GM18861 (cell line): ENCODE measurements at regions not wholly inside any gene's neighbourhood (a gene's known extent, or its start where the extent isn't known, plus 50 kb on each side); places are given as distances from the start of the nearest gene placed in this dataset.
"Not testable (repeated sequence)": the region's sequence is repeated elsewhere in the genome, so short reads cannot be mapped to it uniquely, and the experiment has no call there.

Source experiments
- ATAC-seq: cut with Tn5 transposase; IDR thresholded peaks from one replicate; pipeline ENCODE4 v1.9.1; 2021; ENCODE audit not compliant: unreplicated experiment

DNA sequence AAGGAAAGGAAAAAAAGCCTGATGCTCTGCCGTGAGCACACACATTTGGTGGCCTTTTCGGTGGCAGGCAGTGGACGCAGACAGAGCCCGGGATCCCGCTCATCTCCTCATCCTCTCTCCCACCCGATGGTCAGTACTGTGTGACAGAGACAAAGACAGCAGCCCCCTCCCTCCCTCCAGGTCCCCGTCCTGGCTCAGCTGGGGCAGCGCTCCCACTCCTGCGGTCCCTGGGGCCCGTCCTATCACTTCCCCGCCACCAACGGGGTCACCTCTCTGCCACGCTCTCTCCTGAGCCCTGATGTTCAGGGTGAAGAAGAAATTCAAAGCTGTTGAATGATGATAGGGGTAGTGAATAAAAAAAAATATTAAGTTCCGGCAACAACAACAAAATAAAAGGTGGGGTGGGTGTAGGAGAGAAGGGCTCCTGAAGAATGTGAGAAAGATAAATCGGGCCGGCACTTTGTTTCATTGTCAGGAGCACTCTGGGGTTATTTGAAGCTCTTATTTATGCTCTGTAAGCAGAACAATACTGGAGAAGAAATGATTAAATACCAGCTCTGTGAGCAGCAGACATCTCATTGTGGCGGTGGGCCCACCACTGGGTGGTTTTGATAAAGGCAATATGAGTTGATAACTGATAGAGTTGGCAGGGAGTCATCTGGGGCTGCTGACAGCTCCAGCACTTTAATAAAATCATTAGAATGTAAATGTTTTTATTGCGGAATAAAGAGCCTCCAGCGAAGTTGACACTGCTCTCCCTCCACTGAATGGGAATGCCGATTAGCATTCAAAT lies 417.7 kb downstream of the IRX1 start:
- no peak for ATAC-seq

- no peak for ATAC-seq
Observed at GRCh38 chr5:4015709-4016108, 420.1 kb downstream of the IRX1 start.

GRCh38 chr5:4017076-4017803 lies 421.6 kb downstream of the IRX1 start:
- ATAC-seq: no peak

DNA sequence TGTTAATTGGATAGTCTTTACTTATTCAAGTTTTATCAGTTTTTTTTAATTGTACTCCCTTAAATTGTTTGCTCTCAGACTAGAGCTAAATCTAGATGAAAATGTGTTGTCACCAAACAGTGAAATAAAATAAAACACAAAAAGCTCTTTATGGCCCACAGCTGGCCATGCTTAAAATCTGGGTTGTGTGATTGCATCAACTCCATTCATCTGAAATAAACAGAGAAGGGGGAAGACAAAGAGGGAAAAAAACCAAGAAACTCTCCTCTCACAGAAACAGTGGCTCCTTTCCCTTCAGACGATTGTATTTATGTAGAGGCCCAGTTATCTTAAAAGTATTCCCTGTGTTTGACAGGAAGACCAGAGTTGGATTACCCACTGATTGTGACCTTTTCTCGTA lies 422.4 kb downstream of the IRX1 start:
- ATAC-seq: no peak

DNA sequence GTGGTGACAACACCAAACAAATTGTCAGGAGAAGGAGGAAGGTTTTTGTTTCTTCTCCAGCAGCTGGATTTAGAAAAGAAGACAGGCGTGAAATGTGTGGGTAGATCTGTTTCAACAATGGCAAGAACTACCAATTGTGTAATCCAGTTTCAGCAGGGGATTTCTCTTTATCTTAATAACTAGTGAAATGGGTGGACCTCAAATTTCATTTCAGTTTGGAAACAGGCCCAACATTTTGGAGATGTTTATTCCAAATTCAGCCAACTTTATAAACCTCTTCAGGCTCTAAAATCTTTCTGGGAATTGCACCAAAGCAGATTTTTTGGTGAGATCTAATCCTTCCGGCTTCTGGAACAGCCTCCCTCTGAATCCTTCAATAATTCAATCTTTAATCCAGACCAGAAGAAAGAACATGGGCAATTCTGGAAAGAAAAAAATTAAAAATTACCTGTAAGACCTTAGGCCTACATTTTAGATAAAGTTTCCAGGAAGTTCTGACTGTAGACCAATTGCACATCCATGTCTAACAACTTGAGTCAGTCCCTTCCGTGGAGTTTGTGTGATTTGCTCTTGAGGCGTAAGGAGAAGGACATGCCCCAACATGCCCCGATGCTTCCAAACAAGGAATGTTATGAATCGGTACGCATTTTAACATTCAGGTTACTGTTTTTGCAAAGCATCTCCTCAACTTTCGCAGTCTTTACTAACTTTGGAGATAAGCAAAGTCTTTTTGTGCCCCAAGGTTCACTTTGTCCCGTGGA lies 423.6 kb downstream of the IRX1 start:
- ATAC-seq: no peak

DNA sequence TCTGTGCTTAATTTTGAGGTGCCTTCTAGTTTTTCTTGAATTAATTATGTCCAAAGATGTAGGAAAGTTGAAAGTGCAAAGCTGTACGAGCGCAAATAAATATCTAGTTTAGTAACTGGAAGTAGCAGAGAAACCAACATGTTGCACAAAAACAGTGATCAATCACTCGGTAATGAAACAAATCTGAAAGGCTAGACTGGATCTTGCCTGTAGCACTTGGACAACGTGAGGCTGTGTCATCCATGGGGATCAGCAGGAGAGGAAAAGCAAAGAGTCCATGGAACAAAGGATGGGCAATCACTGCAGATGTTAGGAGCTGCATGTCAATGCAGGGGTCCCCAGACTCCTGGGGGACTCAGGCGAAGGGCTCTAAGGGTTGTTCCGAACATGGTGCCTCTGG lies 424.2 kb downstream of the IRX1 start:
- ATAC-seq: no peak

DNA sequence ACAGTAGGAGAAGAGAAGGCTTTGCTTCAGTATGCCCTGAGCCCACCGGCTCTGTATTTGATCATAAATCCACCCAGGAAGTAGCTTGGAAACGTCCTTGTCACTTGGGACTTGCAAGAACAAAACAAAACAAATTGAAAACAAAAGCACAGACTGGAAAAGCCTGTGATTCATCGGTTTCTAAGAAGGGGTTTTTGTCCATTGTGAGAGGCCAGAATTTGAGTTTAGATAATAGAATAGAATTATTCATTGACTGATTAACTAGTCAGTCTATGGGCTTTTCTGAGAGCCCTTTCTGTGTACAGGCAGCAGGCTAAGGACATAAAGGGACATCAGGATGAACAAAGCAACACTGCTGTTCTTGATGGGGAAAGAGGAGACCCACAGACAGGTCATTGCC lies 424.8 kb downstream of the IRX1 start:
- no peak for ATAC-seq

GRCh38 chr5:4022056-4022670 lies 426.5 kb downstream of the IRX1 start:
- ATAC-seq: no peak

DNA sequence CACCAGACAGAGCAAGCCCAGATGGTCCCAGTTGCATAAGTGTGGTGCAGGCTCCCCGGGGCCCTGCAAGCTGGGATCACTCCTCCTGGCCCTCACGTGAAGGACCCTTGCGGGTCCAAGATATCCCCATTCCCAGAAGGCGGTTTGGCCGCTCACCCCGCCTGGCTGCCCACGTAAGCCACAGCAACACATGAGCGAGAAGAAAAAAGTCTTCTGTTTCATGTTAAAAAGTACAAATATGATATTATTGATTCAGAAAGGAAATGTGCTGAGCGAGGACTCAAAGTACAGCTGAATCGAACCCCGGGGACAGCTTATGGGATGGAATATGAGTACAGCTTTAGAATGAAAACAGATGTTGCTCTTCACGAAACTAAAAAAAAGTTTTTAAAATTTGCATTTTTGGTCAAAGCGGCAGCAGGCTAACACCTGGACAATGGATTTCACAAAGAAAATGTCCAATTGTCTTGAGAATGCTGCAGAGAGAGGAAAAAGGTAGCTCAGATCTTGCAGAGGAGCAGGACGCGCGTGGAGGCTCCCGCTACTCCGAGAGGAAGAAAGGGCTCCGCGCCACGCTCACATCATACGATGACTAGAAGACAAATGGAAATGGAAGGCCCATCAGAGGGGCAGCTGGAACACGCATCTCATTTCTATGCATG lies 427.6 kb downstream of the IRX1 start:
- no peak for ATAC-seq

- no peak for ATAC-seq
Observed at GRCh38 chr5:4023753-4024335, 428.2 kb downstream of the IRX1 start.

DNA sequence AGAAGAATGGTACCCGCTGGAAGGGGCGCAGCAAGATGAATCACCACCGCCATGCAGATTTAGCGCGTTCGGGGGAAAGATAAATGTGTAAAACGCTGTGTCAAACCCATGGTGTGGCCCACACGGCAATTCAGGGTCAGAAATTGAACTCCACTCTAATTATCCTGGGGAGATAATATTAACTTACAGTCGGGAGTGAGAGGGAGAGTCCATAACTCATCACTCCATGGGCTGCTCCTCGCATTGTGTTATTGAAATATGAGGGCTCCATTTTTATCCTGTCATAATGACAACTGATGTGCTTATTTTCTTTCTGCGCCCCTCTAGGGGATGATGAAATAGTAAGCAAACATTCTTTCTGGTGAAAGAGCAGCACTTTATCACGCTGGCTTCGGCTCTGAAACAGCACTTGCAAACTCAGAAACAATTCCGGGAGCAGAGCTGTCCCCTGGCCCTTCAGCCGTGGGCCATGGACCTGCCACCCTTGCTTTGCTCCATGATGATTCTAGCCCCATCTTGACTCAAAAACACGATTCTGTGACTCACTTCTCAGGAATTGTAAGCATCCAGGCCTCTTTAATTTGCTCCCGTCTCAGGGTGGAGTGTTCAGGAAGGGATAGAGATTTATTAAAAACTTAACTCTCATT lies 431.6 kb downstream of the IRX1 start:
- ATAC-seq: no peak

DNA sequence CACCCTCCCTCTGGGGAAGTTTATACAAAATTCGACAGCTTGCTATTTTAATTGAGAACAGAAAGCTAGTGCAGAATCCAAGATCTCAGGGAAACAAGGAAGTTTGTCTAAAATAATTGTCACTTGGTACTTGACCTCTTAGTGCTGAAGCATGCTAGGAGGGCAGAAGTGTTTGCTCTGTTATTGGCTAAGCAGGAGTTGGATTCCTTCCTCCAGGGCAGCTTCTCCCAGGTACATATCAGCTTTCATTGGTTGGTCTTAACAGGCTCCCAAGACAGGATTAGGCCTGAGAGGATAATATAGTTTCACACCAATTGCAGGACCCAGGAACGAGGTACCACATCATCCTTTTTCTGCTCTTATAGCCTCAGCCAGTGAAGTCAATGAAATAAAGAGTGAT lies 432.8 kb downstream of the IRX1 start:
- ATAC-seq: no peak

- ATAC-seq: not testable (repeated sequence)
Observed at GRCh38 chr5:4033546-4033945, 437.9 kb downstream of the IRX1 start.

GRCh38 chr5:4036861-4037260 lies 441.2 kb downstream of the IRX1 start:
- ATAC-seq: no peak

GRCh38 chr5:4038994-4039393 lies 443.4 kb downstream of the IRX1 start:
- no peak for ATAC-seq

DNA sequence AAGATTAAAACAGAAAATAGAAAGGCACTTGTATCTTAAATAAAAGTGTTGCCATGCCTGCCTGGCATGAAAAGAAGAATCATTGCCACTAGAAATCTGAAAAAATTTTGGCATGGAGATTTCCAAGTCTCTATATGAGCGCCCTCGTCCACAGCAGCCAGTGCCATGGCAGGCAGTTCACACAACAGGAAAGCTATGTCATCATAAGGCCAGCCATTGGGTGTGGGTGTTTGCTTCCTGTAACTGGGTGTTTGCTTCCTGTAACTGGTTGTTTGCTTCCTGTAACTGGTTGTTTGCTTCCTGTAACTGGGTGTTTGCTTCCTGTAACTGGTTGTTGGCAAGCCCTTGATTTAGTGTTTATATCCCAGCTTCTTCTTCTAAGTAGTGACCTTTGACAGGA lies 446.7 kb downstream of the IRX1 start:
- ATAC-seq: no peak

DNA sequence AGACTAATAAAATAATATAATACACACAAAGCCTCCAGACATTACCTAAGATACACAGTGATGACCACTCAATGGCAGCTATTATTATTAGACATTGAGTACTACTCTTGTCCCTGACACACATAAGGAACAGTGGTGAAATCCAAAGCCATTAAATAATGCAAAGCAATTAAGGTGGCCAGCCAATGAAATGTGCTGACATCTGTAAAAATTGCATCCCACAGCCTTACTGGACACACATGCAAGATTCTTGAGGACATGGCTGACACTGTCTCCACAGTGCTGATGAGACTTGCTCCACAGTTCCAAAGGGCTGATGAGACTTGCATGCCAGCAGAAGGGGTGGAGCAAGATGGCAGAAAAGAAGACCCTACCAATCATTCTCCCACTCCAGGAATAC lies 447.5 kb downstream of the IRX1 start:
- ATAC-seq: no peak

- no peak for ATAC-seq
Observed at GRCh38 chr5:4044881-4045280, 449.2 kb downstream of the IRX1 start.

GRCh38 chr5:4048398-4048797 lies 452.8 kb downstream of the IRX1 start:
- no peak for ATAC-seq

- no peak for ATAC-seq
Observed at GRCh38 chr5:4050203-4050602, 454.6 kb downstream of the IRX1 start.
